ENCODE measurements at regions not wholly inside any gene's neighbourhood (a gene's known extent, or its start where the extent isn't known, plus 50 kb on each side); places are given as distances from the start of the nearest gene placed in this dataset.

DNA sequence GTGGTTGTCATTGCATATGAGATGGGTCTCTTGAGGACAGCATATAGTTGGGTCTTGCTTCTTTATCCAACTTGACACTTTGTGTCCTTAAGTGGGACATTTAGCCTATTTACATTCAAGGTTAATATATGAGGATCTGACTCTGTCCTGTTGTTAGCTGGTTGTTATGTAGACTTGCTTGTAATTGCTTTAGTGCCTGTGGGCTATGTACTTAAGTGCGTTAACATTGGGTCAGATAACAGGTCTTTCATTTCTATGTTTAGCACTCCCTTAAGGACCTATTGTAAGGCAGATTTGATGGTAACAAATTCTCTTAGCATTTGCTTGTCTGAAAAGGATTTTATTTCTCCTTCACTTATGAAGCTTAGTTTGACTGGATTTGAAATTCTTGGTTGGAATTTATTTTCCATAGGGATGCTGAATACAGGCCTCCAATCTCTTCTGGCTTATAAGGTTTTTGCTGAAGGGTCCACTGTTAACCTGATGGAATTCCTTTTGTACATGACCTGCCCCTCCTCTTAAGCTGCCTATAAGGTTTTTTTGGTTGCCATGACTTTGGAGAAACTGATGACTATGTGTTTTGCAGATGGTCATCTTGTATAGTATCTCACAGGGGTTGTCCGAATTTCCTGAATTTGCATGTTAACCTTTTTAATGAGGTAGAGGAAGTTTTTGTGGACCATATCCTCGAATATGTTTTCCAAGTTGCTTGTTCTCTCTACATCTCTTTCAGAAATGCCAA is 162.0 kb downstream of the NKX6-1 start:
- no peak for TF ChIP-seq POLR2A (IDR thresholded peaks at IDR 0.05)
- TF ChIP-seq, protein P1, sequence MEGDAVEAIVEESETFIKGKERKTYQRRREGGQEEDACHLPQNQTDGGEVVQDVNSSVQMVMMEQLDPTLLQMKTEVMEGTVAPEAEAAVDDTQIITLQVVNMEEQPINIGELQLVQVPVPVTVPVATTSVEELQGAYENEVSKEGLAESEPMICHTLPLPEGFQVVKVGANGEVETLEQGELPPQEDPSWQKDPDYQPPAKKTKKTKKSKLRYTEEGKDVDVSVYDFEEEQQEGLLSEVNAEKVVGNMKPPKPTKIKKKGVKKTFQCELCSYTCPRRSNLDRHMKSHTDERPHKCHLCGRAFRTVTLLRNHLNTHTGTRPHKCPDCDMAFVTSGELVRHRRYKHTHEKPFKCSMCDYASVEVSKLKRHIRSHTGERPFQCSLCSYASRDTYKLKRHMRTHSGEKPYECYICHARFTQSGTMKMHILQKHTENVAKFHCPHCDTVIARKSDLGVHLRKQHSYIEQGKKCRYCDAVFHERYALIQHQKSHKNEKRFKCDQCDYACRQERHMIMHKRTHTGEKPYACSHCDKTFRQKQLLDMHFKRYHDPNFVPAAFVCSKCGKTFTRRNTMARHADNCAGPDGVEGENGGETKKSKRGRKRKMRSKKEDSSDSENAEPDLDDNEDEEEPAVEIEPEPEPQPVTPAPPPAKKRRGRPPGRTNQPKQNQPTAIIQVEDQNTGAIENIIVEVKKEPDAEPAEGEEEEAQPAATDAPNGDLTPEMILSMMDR (IDR thresholded peaks at IDR 0.05): no peak
